IMR-90 (cell line): ENCODE measurements at regions not wholly inside any gene's neighbourhood (a gene's known extent, or its start where the extent isn't known, plus 50 kb on each side); places are given as distances from the start of the nearest gene placed in this dataset.

Experiments
- CHD1 ChIP-seq: IDR thresholded peaks from 2 replicates; pipeline ENCODE4 v1.6.1; 2012; ENCODE audit warnings: low read depth, low read length, improper control_type of control experiment
- POLR2A ChIP-seq: IDR thresholded peaks from 2 replicates; pipeline ENCODE4 v1.6.1; 2012; ENCODE audit warnings: mild to moderate bottlenecking, low read depth, low read length
- TF ChIP-seq, protein P1 (sequence below): conservative IDR thresholded peaks from 2 replicates; pipeline ENCODE4 v1.5.1; 2012; ENCODE audit warnings: mild to moderate bottlenecking, low read depth, low read length, improper control_type of control experiment

DNA sequence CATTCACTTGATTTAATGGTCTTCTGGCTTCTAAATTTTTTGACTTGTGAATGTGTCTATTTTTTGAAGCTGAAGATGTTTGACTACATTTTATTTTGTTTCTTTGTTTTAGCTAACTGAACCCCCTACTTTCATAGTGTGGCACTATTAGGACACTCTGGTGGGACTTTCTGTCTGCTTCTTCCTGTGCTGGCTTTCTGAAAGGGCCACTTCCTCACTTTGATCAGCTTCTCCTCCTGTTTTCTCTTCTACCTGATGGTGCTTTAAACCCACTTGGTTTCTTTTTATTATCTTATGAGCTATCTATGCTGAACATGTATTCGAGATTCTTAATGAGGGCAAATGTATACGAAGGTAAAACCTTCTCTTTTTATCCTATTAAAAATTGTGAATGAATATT lies 186.1 kb upstream of the CASK start:
- TF ChIP-seq, protein P1, sequence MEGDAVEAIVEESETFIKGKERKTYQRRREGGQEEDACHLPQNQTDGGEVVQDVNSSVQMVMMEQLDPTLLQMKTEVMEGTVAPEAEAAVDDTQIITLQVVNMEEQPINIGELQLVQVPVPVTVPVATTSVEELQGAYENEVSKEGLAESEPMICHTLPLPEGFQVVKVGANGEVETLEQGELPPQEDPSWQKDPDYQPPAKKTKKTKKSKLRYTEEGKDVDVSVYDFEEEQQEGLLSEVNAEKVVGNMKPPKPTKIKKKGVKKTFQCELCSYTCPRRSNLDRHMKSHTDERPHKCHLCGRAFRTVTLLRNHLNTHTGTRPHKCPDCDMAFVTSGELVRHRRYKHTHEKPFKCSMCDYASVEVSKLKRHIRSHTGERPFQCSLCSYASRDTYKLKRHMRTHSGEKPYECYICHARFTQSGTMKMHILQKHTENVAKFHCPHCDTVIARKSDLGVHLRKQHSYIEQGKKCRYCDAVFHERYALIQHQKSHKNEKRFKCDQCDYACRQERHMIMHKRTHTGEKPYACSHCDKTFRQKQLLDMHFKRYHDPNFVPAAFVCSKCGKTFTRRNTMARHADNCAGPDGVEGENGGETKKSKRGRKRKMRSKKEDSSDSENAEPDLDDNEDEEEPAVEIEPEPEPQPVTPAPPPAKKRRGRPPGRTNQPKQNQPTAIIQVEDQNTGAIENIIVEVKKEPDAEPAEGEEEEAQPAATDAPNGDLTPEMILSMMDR: no peak
- no peak for TF ChIP-seq POLR2A
- TF ChIP-seq CHD1: no peak
